ENCODE measurements at regions not wholly inside any gene's neighbourhood (a gene's known extent, or its start where the extent isn't known, plus 50 kb on each side); places are given as distances from the start of the nearest gene placed in this dataset.

- no peak for TF ChIP-seq FOXO4 (CRISPR knock-in tag; IDR thresholded peaks at IDR 0.05)
- no peak for TF ChIP-seq AFF1 (IDR thresholded peaks at IDR 0.05; ENCODE audit: low read depth in 1 of 2, partially characterized antibody in 2 of 2)
- no peak for TF ChIP-seq LEF1 (IDR thresholded peaks at IDR 0.05)
- TF ChIP-seq RCOR1 (IDR thresholded peaks at IDR 0.05; ENCODE audit: borderline replicate concordance in 1 of 2, low read depth in 2 of 2, low read length in 2 of 2): no peak
- TF ChIP-seq FOSL1 (tag; conservative IDR thresholded peaks at IDR 0.05): no peak
- TF ChIP-seq CTCF (IDR thresholded peaks at IDR 0.05 in 2 of 3, conservative IDR thresholded peaks at IDR 0.05 in 1 of 3; ENCODE audit: insufficient read depth in 2 of 3, low read depth in 1 of 3, low read length in 3 of 3): no peak
- TF ChIP-seq HDAC6 (IDR thresholded peaks at IDR 0.05; ENCODE audit: low read depth, low read length): no peak
Measured at GRCh38 chr12:18837505-18837904, 99.6 kb downstream of the CAPZA3 start.

All from K562 (cell line).